HG03196 (cell line): ENCODE measurements at regions not wholly inside any gene's neighbourhood (a gene's known extent, or its start where the extent isn't known, plus 50 kb on each side); places are given as distances from the start of the nearest gene placed in this dataset.

Experiments used
- ATAC-seq: cut with Tn5 transposase; IDR thresholded peaks from one replicate; pipeline ENCODE4 v1.9.1; 2021; ENCODE audit not compliant: unreplicated experiment

GRCh38 chr14:100463937-100464336, 123.3 kb downstream of the BEGAIN start:
- ATAC-seq: no peak

GRCh38 chr14:100466111-100466856, 120.9 kb downstream of the BEGAIN start:
- ATAC-seq: no peak

- ATAC-seq: no peak
Measured at GRCh38 chr14:100467046-100467750, 120.0 kb downstream of the BEGAIN start.

- no peak for ATAC-seq
Measured at GRCh38 chr14:100467939-100468338, 119.3 kb downstream of the BEGAIN start.

- no peak for ATAC-seq
Measured at GRCh38 chr14:100468557-100468956, 118.7 kb downstream of the BEGAIN start.

- ATAC-seq: no peak
Measured at GRCh38 chr14:100469632-100470522, 117.3 kb downstream of the BEGAIN start.

- no peak for ATAC-seq
Measured at GRCh38 chr14:100470523-100470897, 116.7 kb downstream of the BEGAIN start.

- ATAC-seq: no peak
Measured at GRCh38 chr14:100471441-100472093, 115.7 kb downstream of the BEGAIN start.

- no peak for ATAC-seq
Measured at GRCh38 chr14:100472094-100472455, 115.1 kb downstream of the BEGAIN start.

- no peak for ATAC-seq
Measured at GRCh38 chr14:100472491-100472890, 114.7 kb downstream of the BEGAIN start.

GRCh38 chr14:100473249-100473648, 114.0 kb downstream of the BEGAIN start:
- ATAC-seq: no peak

- no peak for ATAC-seq
Measured at GRCh38 chr14:100474196-100474595, 113.0 kb downstream of the BEGAIN start.

GRCh38 chr14:100475268-100475667, 111.9 kb downstream of the BEGAIN start:
- ATAC-seq: no peak

- no peak for ATAC-seq
Measured at GRCh38 chr14:100476012-100476822, 111.0 kb downstream of the BEGAIN start.

GRCh38 chr14:100484531-100485267, 102.5 kb downstream of the BEGAIN start:
- ATAC-seq: no peak

GRCh38 chr14:100486025-100486828, 101.0 kb downstream of the BEGAIN start:
- ATAC-seq: no peak
